GM21825 (cell line): ENCODE measurements at regions not wholly inside any gene's neighbourhood (a gene's known extent, or its start where the extent isn't known, plus 50 kb on each side); places are given as distances from the start of the nearest gene placed in this dataset.

Source experiments
- ATAC-seq: cut with Tn5 transposase; IDR thresholded peaks from one replicate; pipeline ENCODE4 v1.9.1; 2021; ENCODE audit warnings: mild to moderate bottlenecking, moderate library complexity; ENCODE audit not compliant: unreplicated experiment

- no peak for ATAC-seq
Observed at GRCh38 chr22:48557473-48557872, 1270.2 kb downstream of the BRD1 start.

GRCh38 chr22:48556751-48557150, 1270.9 kb downstream of the BRD1 start:
- ATAC-seq: no peak

GRCh38 chr22:48556222-48556621, 1271.5 kb downstream of the BRD1 start:
- ATAC-seq: no peak

- no peak for ATAC-seq
Observed at GRCh38 chr22:48555606-48556005, 1272.1 kb downstream of the BRD1 start.

GRCh38 chr22:48554893-48555572, 1272.6 kb downstream of the BRD1 start:
- ATAC-seq: no peak

- ATAC-seq: no peak
Observed at GRCh38 chr22:48553694-48554308, 1273.9 kb downstream of the BRD1 start.

GRCh38 chr22:48553119-48553518, 1274.6 kb downstream of the BRD1 start:
- no peak for ATAC-seq

GRCh38 chr22:48551716-48552268, 1275.9 kb downstream of the BRD1 start:
- ATAC-seq: no peak

- ATAC-seq: no peak
Observed at GRCh38 chr22:48551061-48551460, 1276.6 kb downstream of the BRD1 start.

- no peak for ATAC-seq
Observed at GRCh38 chr22:48548391-48548790, 1279.3 kb downstream of the BRD1 start.

- ATAC-seq: no peak
Observed at GRCh38 chr22:48547971-48548370, 1279.7 kb downstream of the BRD1 start.

GRCh38 chr22:48546653-48547424, 1280.8 kb downstream of the BRD1 start:
- ATAC-seq: no peak

- ATAC-seq: no peak
Observed at GRCh38 chr22:48545987-48546386, 1281.7 kb downstream of the BRD1 start.

- no peak for ATAC-seq
Observed at GRCh38 chr22:48541401-48542098, 1286.1 kb downstream of the BRD1 start.

GRCh38 chr22:48539261-48539660, 1288.4 kb downstream of the BRD1 start:
- ATAC-seq: no peak

- no peak for ATAC-seq
Observed at GRCh38 chr22:48538291-48538820, 1289.3 kb downstream of the BRD1 start.

- ATAC-seq: no peak
Observed at GRCh38 chr22:48537343-48537680, 1290.4 kb downstream of the BRD1 start.

GRCh38 chr22:48536541-48537342, 1290.9 kb downstream of the BRD1 start:
- no peak for ATAC-seq

- no peak for ATAC-seq
Observed at GRCh38 chr22:48535868-48536540, 1291.7 kb downstream of the BRD1 start.
